ENCODE measurements at regions not wholly inside any gene's neighbourhood (a gene's known extent, or its start where the extent isn't known, plus 50 kb on each side); places are given as distances from the start of the nearest gene placed in this dataset.

DNA sequence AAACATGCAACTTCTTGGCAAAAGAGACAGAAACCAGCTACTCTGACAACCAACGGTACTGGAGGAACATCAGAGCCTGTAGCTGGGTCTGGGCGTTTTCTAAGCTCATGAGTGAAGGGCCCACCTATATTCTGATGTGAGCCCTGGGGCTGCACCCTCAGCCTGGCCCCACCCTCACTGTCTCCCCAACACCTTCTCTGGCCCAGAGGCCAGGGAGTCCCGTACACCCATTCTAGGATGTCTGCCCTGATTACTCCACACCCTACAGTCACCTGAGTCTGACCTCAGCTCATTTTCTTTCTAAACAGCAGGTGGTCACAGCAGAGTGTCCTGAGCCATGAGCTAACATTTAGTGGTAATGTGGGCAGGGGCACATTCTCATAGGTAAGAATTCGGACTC is 439.2 kb downstream of the MATN1 start:
- TF ChIP-seq, protein P1, sequence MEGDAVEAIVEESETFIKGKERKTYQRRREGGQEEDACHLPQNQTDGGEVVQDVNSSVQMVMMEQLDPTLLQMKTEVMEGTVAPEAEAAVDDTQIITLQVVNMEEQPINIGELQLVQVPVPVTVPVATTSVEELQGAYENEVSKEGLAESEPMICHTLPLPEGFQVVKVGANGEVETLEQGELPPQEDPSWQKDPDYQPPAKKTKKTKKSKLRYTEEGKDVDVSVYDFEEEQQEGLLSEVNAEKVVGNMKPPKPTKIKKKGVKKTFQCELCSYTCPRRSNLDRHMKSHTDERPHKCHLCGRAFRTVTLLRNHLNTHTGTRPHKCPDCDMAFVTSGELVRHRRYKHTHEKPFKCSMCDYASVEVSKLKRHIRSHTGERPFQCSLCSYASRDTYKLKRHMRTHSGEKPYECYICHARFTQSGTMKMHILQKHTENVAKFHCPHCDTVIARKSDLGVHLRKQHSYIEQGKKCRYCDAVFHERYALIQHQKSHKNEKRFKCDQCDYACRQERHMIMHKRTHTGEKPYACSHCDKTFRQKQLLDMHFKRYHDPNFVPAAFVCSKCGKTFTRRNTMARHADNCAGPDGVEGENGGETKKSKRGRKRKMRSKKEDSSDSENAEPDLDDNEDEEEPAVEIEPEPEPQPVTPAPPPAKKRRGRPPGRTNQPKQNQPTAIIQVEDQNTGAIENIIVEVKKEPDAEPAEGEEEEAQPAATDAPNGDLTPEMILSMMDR (IDR thresholded peaks at IDR 0.05), result no peak
- TF ChIP-seq POLR2A (IDR thresholded peaks at IDR 0.05) (no peak), POLR2AphosphoS5 (IDR thresholded peaks at IDR 0.05) (no peak)
